GM18861 (cell line): ENCODE measurements at regions not wholly inside any gene's neighbourhood (a gene's known extent, or its start where the extent isn't known, plus 50 kb on each side); places are given as distances from the start of the nearest gene placed in this dataset.
"Not testable (repeated sequence)": the region's sequence is repeated elsewhere in the genome, so short reads cannot be mapped to it uniquely, and the experiment has no call there.

Source experiments
- ATAC-seq: cut with Tn5 transposase; IDR thresholded peaks from one replicate; pipeline ENCODE4 v1.9.1; 2021; ENCODE audit not compliant: unreplicated experiment

GRCh38 chr5:82447913-82448312 lies 169.8 kb upstream of the RPS23 start:
- ATAC-seq = no peak

- ATAC-seq = no peak
Measured at GRCh38 chr5:82446809-82447208, 168.7 kb upstream of the RPS23 start.

GRCh38 chr5:82445726-82446335 lies 167.7 kb upstream of the RPS23 start:
- ATAC-seq = no peak

GRCh38 chr5:82439750-82440445 lies 161.7 kb upstream of the RPS23 start:
- no peak for ATAC-seq

GRCh38 chr5:82437565-82437964 lies 159.4 kb upstream of the RPS23 start:
- not testable (repeated sequence) for ATAC-seq

- no peak for ATAC-seq
Measured at GRCh38 chr5:82436291-82436690, 158.1 kb upstream of the RPS23 start.

GRCh38 chr5:82434696-82435660 lies 156.8 kb upstream of the RPS23 start:
- not testable (repeated sequence) for ATAC-seq

GRCh38 chr5:82426464-82427154 lies 148.5 kb upstream of the RPS23 start:
- no peak for ATAC-seq

GRCh38 chr5:82425591-82425990 lies 147.4 kb upstream of the RPS23 start:
- ATAC-seq = no peak

- no peak for ATAC-seq
Measured at GRCh38 chr5:82424211-82424610, 146.1 kb upstream of the RPS23 start.

GRCh38 chr5:82422751-82423181 lies 144.6 kb upstream of the RPS23 start:
- no peak for ATAC-seq

GRCh38 chr5:82422001-82422740 lies 144.0 kb upstream of the RPS23 start:
- ATAC-seq = no peak

- ATAC-seq = no peak
Measured at GRCh38 chr5:82421119-82421518, 143.0 kb upstream of the RPS23 start.

GRCh38 chr5:82420524-82420923 lies 142.4 kb upstream of the RPS23 start:
- not testable (repeated sequence) for ATAC-seq

GRCh38 chr5:82419559-82420332 lies 141.6 kb upstream of the RPS23 start:
- ATAC-seq = no peak

GRCh38 chr5:82418608-82418950 lies 140.4 kb upstream of the RPS23 start:
- ATAC-seq = no peak

GRCh38 chr5:82417776-82418607 lies 139.8 kb upstream of the RPS23 start:
- no peak for ATAC-seq

GRCh38 chr5:82416512-82416911 lies 138.4 kb upstream of the RPS23 start:
- ATAC-seq = no peak

- ATAC-seq = no peak
Measured at GRCh38 chr5:82414041-82414388, 135.9 kb upstream of the RPS23 start.
